VCaP (cell line): ENCODE measurements at regions not wholly inside any gene's neighbourhood (a gene's known extent, or its start where the extent isn't known, plus 50 kb on each side); places are given as distances from the start of the nearest gene placed in this dataset.
A peak's percentile ranks its signal among the peaks of the same experiment; 100 is the strongest.
"Not testable (repeated sequence)": the region's sequence is repeated elsewhere in the genome, so short reads cannot be mapped to it uniquely, and the experiment has no call there.

Experiments
- H3K27ac ChIP-seq: fragments of 450-650 bp; 2 replicates; pipeline ENCODE4 v1.5.1; 2017
- TF ChIP-seq, protein P1 (sequence below): fragments of 450-650 bp; conservative IDR thresholded peaks from 2 replicates; pipeline ENCODE4 v1.5.1; 2017; ENCODE audit warnings: mild to moderate bottlenecking, moderate library complexity

DNA sequence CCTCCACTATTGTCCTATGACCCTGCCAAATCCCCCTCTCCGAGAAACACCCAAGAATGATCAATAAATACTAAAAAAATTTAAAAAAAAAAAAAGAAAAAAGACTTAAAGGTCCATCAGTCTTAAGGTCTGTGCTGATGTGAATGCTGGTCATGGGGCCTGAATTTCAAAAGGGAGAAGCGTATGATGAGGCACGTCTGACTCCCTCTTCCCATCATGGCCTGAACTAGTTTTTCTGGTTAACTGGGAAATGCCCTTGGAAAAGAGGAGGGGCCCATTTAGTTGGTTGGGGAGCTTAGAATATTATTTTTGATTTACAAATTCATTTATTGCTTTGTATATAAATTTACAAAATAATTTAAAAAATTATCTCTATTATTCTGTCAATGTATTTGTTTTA lies 291.0 kb upstream of the CDH19 start:
- no peak overlapping the region for H3K27ac ChIP-seq
- TF ChIP-seq, protein P1, sequence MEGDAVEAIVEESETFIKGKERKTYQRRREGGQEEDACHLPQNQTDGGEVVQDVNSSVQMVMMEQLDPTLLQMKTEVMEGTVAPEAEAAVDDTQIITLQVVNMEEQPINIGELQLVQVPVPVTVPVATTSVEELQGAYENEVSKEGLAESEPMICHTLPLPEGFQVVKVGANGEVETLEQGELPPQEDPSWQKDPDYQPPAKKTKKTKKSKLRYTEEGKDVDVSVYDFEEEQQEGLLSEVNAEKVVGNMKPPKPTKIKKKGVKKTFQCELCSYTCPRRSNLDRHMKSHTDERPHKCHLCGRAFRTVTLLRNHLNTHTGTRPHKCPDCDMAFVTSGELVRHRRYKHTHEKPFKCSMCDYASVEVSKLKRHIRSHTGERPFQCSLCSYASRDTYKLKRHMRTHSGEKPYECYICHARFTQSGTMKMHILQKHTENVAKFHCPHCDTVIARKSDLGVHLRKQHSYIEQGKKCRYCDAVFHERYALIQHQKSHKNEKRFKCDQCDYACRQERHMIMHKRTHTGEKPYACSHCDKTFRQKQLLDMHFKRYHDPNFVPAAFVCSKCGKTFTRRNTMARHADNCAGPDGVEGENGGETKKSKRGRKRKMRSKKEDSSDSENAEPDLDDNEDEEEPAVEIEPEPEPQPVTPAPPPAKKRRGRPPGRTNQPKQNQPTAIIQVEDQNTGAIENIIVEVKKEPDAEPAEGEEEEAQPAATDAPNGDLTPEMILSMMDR, result no peak

DNA sequence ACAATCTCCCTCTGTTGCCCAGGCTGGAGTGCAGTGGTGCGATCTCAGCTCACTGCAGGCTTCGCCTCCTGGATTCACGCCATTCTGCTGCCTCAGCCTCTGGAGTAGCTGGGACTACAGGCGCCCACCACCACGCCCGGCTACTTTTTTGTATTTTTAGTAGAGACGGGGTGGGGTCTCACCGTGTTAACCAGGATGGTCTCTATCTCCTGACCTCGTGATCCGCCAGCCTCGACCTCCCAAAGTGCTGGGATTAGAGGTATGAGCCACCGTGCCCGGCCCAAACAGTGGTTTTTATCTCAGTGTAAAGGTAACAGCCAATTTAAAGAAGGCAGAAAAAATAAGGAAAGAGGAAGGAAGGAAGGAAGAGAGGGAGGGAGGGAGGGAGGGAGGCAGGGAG lies 288.5 kb upstream of the CDH19 start:
- H3K27ac ChIP-seq, result not testable (repeated sequence)

DNA sequence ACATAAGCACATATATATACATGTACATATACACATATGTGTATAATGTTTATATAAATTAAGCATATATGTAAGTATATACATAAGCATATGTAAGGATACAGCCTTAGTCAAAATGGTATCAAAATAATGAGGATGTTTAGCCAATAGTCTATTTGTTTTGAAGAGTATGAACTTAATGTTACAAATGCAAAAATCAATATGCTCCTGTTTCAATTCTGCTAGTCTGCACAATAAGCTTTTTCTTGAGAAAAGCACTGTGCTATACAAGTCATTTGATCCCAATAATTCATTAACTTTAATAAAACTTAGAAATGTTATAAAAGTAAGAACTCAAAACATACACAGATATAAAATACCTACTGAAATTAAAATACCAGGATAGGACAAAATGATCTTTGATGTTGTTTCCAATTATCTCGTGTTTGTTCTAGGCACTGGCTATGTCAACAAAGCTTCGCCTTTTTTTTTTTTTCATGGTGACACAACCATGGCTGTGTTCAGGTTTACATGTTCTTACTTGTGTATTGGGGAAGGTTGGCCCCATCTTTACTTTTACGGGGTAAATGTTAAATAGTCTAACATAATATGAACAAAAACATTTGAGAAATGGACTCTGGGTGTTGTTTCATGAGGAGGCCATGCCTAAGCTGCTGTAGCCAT lies 271.1 kb upstream of the CDH19 start:
- TF ChIP-seq, protein P1, result no peak
- 0 out of 2 replicates have a peak overlapping the region, but pooled peaks have one; percentile 19 for H3K27ac ChIP-seq

DNA sequence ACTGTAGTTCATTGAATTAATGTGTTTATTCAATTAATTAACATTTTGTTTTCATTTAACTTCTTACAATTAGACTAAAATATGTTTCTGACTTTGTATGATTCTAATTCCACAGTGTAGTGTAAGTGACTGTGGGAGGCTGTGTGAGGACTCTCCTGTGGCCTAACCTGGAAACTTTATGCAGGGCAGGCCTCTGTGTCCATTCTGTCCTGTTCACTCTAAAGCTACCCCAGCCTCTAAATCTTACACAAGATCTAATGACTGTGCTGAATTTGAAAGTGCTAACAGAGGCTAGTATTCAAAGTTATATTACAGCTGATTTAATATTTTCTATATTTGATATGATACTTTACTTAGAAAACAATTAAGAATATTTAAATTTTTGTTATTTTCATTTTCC lies 270.5 kb upstream of the CDH19 start:
- peak overlapping the region; percentile 19 for H3K27ac ChIP-seq
- TF ChIP-seq, protein P1, result no peak

DNA sequence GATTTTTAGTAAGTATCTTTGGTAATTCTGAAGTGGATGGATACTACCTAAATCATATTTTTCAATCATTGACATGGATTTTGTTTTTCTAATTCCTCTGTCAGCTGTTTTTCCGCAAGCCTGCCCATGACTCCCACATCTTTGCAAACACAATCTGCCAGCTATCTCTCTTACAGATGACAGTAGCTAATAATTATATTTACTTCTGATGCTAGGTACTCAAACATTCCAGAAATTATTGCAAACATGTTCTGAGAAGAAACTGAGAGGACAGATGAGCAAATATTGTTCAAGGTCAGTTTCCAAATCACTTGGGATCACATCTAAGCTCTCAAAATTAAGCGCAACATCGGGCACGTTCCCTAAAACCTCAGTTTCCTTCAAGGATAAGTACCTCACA lies 270.0 kb upstream of the CDH19 start:
- TF ChIP-seq, protein P1, result no peak
- peak overlapping the region; percentile 19 for H3K27ac ChIP-seq

DNA sequence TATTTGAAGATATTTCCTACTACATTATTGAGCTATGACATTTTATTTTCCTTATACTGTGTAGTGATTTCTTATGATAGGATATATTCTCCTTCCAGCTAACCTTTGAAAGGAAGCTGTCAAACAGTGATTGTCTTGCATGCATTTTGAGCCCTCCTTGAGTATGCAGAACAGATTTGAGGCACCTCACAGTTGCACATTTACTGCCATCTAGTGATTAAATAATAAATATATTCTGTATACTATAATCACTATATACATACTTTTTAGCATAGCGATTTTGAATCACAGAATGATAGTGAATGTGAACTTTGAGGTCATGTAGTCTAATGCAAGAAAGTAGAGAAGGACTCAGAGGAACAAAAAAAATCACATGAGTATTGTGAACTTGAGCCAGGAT lies 268.4 kb upstream of the CDH19 start:
- no peak overlapping the region for H3K27ac ChIP-seq

DNA sequence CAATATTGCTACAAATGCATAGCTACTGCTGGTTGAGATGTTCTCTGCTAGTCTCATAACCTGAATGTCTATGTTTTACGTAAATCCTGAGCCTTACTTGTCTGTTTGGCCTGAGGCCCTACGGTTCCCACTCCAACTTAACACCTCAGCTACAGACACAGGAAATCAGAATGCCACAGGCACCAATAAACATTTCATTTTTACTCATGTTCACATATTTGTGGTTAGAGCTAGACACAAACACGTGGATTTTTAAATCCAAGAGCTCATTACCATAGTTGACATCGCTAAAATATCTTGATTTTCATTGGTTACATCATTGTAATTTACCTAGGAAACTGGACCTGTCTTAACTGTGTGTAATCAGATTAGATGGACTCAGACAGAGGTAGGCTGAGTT lies 263.8 kb upstream of the CDH19 start:
- TF ChIP-seq, protein P1, result no peak

More for the DNA sequence above, 268.4 kb upstream of the CDH19 start:
- TF ChIP-seq, protein P1, result peak; percentile 72

DNA sequence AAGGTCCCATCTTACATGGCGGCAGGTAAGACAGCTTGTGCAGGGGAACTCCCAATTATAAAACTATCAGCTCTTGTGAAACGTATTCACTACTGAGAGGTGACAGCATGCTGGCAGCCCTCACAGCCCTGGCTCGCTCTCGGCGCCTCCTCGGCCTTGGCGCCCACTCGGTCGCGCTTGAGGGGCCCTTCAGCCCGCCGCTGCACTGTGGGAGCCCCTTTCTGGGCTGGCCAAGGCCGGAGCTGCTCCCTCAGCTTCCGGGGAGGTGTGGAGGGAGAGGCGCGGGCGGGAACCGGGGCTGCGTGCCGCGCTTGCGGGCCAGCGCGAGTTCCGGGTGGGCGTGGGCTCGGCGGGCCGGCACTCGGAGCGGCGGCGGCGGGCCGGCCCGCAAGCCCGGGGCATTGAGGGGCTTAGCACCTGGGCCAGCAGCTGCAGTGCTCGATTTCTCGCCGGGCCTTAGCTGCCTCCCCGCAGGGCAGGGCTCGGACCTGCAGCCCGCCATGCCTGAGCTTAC lies 262.6 kb upstream of the CDH19 start:
- H3K27ac ChIP-seq, result not testable (repeated sequence)

More for the DNA sequence above, 263.8 kb upstream of the CDH19 start:
- no peak overlapping the region for H3K27ac ChIP-seq
